ENCODE measurements at regions not wholly inside any gene's neighbourhood (a gene's known extent, or its start where the extent isn't known, plus 50 kb on each side); places are given as distances from the start of the nearest gene placed in this dataset.

DNA sequence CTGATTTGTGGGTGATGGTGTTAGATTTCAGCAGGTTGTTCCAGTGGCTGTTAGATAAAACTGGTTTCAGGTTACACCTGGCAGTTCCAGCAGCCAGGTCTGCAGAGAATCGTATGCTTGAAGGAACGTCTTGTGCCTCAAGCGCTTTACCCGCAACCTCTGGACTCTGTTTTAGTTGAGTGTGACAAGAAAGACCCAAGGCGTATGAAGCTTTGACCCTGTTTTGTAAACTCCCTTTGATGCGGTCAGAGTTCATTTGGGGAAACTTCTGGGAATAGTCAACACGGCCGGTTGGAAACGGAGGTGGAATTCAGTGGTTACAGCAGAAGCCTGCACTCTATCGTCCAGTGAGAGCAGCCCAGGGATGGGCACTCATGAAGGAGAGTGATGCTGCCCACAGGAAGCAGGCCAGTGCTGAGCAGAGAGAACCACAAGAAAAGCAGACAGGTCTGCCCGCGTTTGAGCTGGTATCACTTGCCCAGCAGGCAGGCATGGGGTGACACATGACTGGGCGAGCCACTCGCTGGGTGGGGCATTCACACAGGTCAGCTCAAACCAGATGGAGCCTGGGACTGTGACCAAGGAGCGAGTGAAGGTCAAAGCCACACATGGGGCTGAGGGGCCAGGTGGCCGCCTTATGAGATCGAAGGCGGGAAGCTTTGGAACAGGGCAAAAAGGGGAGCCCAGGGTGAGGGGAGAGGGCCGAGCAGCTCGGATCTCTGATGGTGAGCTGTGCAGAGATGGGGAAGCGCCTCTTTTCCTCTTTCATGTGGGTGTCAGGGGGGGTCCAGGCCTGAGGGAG is 99.6 kb upstream of the MBOAT2 start:
- DNase-seq: no peak

DNA sequence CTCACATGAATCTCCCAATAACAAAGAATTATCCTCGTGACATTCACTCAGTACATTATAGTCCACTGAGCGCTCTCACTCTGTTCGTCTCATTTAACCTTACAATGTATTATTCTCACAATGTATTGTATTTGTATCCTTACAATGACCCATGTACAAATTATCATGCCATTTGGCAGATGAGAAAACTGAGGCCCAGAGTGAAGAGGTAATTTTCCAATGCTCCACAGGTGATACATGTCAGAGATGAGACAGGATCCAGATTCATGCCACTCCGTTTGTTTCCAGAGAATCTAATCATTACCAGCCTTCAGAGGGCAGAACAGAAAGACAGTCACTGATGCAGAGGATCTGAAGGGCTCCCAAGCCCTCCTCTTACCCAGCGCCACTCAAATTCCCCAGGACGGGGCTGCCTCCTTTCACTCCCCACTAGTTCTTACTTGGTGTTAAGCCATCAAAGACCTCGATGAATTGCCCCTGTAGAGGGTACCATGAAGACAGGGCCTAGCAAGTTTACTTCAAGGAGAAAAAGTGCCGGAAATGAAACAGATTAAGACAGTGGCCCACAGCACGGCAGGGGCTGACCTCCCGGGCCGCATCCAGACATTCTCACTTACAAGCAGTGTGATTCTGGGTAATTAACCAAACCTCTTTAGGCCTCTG is 98.4 kb upstream of the MBOAT2 start:
- no peak for DNase-seq

DNA sequence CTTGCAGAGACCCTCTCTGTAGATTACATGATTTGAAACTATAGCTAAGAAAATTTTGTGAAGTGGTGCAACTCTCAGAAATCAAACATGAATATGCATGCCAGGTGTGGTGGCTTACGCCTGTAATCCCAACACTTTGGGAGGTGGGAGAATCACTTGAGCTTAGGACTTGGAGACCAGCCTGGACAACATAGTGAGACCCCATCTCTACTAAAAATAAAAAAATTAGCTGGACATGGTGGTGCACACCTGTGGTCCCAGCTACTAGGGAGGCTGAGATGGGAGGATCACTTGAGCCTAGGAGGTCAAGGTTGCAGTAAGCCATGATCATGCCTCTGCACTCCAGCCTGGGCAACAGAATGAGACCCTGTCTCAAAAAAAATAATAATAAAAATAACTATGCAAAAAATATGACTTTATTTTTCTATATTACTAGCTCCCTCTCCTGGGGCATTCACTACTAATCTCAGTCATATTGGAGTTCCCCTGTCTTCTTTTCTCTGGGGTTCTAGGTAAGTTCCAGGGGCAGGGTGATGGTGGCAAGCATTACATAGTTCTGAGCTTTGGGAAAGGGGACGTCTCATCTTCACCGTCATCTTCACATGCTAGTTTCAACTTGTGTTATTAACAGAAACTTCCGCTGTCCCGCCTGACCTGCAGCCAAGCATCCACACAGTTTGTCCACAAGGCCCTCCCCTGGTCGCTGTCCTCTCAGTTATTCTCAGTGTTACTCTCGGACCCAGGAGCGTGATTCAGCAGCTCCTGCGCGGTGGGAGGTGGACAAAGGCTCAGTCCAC is 96.8 kb upstream of the MBOAT2 start:
- no peak for DNase-seq

DNA sequence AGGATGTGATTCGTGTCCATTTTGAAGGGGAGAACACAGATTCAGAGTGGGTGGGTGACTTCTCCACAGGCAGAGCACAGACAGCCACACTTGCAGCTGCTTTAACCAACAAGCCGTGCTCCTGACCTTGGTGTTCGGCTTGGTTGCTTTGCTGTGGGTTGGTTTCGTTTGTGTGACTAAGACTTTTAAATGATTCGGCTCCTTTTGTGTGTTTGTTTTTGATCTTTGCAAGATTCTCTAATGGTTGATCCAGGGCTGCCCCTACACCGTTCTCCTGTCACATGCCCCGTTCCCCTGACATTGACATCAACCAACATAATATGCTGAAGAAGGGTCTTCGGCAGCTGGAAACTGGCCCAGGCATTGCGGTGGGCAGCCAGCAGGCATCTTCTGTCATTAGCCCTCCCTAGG is 95.9 kb upstream of the MBOAT2 start:
- DNase-seq: no peak

DNA sequence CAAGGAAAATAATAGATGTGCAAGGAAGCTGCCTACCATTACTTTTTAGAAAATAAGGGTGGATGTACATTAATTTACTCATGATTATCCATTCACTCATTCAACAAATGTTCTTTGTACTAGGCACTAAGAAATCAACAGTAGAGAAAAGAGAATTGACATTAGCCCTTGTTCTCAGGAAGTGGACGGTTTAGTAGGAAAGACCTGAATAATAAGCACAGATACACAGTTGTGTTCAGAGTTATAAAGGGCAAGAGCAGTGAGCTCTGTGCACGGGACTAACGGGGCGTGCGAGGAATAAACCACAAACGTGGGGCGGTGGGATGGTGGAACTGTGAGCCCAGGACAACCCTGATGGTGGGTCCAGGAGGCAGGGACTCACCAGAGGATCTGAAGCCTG is 94.4 kb upstream of the MBOAT2 start:
- DNase-seq: no peak

DNA sequence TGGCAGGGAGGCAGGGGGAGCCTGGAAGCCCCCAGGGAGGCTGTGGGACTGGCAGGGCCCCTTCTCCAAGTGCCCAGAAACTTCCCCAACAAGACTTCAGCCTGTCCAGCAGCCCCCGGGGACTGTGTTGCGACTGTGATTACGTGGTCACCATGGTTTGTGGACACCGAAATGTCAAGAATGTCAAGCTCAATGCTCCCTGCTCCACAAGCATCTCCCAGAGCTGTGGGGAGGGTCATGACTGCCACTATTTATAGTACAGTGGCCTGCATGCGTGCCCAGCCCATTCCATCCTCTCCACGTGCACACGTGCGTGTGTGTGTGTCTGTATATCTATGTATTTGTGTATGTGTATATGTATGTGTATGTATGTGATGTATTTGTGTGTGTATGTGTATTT is 93.8 kb upstream of the MBOAT2 start:
- DNase-seq: no peak

DNA sequence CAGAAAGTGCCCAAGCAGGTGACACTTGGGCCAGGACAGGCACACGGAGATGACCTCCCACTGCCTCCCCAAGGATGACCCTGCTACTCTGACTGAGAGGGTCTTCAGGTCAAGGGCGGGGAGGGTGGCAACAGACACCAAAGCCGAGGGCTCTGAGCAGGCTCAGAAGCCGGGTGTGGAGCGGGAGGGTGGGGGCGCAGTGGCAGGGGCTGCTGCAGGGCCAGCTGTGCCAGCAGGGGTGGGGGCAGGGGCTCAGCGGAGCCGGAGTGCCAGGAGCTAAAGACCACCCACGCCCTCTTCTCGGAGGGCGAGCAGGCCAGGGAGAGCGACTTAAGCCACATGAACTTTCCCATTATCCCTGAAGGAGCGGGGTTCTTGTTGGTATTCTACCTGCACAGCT is 93.3 kb upstream of the MBOAT2 start:
- no peak for DNase-seq

DNA sequence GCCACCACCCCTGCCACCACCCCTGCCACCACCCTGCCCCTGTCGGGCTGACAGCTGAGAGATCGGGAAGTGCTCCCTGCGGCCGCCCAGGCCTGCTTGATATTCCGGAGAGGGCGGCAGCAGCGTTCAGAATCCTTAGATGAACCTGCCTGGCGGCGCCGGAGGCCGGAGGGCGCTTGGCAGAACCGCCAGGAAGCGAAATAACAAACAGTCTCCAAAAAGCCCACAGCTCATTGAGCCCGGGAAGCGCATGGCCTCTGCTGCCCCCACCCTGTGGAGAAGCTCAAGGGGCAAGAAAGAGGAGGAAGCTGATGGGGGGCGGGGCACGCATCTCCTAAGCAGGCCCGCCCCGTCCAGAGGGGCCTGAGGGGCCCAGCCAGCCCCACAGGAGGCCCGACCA is 92.2 kb upstream of the MBOAT2 start:
- peak; percentile 84 for DNase-seq

DNA sequence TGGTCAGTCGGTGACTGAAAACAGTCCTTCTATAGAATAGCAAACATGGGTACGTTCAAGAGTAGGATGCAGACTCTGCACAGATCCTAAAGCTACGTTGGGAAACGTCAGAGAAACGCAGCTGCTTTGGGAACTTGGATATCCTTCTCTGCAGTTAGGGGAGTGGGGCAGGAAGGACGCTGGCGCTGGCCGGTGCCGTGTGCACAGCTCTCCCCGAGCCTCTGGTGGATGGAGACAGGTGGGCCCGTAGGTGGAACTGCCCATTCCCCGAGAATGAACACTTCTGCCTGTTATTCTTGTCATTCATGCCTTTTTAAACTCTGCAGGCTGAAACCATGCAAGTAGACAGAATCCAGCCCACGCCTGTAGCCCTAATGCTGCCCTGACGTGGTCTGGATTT is 91.7 kb upstream of the MBOAT2 start:
- DNase-seq: no peak

DNA sequence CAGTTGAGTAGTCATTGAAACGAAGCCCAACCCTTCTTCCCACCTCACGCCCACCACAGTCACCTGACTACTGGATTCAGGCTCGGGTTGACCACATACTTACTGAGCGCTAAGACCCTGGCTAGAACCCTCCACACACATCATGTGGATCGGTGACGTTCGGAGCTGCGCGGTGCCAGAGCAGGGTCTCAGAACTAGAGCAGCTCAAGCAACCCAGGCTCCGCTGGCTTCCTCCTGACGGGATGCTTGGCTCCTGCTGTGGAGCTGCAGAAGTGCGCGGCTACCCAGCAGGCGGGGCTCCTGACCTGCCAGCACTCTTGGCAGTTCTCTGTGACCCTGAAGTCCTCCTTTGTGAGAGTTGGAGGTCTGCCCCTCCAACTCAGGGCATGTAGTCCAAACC is 90.6 kb upstream of the MBOAT2 start:
- no peak for DNase-seq

DNA sequence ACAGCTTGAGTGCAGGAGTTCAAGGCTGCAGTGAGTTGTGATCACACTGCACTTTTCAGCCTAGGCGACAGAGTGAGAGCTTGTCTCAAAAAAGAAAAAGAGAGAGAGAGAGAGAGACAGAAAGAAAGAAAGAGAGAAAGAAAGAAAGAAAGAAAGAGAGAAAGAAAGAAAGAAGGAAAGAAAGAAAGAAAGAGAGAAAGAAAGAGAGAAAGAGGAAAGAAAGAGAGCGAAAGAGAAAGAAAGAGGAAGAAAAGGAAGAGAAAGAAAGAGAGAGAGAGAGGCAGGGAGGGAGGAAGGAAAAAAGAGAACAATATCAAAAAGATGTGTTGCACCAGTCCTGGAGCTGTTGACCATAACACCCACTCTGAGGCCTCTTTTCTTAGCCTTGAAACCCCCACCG is 89.8 kb upstream of the MBOAT2 start:
- no peak for DNase-seq

DNA sequence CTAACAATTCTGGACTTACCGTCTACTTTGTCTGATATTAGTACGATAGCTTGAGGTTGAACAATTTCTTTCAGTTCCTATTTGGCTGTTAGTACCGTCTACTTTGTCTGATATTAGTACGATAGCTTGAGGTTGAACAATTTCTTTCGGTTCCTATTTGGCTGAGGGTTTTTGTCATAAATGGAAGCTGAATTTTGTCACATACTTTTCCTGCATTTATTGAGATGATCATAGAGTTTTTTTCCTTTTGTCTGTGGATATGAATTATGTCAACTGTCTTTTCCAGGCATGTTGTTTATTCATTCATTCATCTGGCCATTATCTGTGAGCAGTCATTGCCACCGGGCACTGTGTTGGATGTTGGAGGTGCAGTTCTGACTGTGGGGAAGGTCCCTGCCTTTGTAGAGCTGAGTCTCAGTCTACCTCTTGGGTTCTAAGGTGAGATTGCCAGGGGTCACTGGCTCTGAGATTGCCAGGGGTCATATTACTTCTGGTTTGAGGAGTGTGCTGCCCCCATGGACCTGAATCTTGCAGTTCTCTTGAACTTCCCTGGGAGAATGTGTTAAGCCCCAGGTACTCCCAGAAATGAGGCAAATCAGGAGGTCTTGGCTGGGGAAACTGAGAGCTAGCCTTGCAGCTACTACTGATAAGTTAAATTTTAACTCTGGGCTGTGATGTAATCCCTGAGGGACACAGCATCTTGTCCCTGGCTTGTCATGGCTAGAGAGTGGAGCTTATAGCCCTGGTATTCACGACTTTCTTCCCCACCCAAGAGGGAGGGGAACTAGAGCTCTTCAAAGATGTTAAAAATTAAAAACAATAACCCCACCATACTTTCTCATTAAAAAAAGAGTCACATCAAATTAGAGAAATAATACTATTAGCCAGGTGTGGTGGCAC is 89.1 kb upstream of the MBOAT2 start:
- no peak for DNase-seq

DNA sequence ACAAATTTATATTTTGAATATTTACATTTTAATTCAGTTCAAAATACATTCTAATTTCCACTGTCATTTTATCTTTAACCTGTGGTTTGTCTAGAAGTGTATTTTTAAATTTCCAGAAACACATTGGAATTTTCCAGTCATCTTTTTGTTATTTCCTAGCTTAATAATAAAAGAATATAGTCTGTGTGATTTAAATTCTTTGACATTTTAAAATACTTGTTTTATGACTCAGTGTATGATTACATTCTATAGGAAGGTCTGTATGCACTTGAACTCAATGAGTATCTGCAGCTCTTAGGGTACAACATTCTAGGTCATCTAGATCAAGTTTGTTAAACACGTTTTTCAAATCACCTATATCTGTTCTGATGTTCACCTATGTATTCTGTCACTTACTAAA is 88.3 kb upstream of the MBOAT2 start:
- no peak for DNase-seq

DNA sequence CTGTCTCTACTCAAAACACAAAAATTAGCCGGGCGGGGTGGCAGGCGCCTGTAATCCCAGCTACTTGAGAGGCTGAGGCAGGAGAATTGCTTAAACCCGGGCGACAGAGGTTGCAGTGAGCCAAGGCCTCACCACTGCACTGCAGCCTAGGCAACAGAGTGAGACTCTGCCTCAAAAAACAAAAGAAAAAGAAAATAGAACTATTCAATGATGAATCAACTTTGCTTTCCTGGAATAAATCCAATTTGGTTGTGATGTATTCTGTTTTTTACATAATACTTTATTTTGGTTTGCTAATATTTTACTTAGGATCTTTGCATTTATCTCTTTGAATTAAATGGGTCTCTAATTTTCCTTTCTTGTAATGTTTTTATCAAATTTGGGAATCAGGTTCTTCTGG is 86.3 kb upstream of the MBOAT2 start:
- no peak for DNase-seq

DNA sequence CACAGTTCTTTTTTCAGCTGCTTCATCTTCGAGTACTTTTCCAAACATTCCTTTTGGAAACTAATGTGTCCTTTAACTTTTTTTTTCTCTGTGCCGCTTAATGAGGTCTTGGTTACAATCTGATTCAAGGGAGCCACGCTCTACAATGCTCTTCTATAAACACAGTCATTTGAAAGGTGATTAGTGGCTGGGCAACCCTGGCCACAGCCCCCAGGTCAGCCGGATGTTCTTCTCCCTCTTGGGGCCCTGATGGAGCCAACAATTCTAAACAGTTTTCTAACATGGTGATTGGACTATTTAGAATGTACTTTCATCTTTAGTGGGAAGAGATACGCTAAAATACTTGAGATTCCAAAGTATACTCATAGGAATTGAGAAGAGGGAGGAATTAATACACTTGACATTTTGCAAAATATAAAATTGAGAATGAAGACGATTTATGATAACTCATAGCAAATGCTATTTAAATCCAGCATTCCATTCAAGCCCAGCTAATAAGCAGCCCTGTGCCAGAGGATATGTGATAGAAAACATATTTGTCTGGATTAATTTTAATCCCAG is 83.7 kb upstream of the MBOAT2 start:
- DNase-seq: no peak

DNA sequence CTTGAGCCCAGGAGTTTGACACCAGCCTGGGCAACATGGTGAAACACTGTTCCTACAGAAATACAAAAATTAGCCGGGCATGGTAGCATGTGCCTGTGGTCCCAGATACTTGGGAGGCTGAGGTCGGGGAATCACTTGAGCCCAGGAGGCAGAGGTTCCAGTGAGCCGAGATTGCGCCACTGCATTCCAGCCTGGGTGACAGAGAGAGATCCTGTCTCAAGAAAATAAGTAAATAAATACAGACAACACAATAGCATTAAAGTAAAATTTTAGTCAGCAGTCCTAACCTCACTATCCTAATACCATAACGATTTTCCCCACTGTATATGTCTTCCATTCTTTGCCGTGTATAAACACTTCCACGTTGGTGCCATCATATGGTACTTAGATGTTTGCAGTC is 83.0 kb upstream of the MBOAT2 start:
- no peak for DNase-seq

DNA sequence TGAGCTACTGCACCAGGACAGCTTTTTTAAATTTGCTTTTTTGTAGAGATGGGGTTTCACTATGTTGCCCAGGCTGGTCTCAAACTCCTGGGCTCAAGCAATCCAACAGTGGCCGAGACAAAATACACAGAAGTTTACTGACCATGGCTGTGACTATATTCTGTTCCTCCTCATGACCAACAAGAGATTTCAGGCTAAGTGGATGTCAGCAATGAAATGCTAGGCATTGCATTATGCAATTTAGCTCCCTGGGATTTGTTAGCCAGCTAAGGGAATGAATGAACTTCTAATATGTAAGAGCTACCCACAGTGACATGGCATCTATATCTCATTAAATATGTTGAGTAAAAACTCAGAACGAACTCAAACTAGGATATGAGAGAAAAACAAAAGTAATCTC is 81.9 kb upstream of the MBOAT2 start:
- no peak for DNase-seq

DNA sequence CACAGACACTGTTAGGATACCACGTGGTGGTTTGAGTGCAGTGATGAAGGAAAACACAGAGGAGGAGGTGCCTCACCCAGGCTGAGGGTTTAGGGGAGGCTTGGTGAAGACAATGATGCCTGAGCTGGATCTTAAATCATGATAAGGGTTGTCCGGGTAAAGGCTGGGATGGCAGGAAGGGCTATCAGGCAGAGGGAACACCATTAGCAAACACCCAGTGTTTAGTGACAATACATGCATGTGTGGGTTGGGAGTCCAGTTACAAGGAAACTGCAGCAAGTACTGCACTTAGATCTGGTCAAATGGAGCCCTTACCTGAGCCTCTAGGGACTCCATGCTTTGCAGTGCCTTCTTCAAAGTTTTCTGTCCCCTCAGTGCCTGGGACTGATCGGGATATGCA is 79.8 kb upstream of the MBOAT2 start:
- DNase-seq: no peak

DNA sequence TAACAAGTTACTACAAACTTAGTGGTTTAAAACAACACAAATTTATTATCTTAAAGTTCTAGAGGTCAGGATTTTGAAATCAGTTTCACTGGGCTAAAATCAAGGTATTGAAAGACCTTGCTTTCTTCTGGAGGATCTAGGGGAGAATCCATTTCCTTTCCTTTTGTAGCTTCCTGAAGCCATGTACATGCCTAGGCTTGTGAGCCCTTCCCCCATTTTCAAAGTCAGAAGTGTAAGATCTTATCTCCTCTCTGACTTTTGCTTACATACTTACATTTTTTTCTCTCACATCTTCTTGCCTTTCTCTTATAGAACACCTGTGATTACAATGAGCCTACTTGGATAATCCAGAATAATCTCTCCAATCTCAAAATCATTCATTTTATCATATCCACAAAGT is 78.7 kb upstream of the MBOAT2 start:
- DNase-seq: no peak

DNA sequence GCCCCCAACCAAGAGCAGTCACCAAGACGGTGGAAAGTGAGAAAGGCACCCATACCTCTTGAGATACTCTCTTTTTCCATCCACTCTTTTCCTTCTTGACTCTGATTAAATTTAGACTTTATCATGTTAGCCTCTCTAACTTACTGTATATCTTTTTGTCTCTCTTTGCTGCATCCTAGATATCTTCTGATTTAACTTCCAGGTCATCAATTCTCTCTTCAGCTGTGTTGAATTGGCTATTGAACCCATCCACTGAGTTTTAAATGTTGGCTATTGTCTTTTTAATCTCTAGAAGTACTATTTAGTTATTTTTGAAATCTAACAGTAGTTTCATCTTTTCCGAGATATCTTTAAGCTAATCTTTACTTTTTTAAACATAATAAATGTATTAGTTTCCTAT is 78.3 kb upstream of the MBOAT2 start:
- no peak for DNase-seq

DNA sequence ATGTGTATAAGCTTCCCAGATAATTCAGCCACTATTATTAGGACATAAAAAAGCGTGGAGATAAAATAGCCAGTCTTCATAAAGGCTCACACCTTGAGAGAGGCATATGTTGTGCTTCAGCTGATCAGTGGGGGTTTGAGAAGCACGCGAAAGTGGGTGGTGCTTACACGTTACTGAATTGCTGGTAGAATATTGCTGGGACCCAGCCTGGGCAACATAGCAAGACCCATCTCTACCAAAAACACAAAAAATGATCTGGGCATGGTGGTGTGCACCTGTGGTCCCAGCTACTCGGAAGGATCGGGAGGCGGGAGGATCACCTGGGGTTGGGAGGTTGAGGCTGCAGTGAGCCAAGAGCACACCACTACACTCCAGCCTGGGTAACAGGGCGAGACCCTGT is 74.9 kb upstream of the MBOAT2 start:
- DNase-seq: no peak

DNA sequence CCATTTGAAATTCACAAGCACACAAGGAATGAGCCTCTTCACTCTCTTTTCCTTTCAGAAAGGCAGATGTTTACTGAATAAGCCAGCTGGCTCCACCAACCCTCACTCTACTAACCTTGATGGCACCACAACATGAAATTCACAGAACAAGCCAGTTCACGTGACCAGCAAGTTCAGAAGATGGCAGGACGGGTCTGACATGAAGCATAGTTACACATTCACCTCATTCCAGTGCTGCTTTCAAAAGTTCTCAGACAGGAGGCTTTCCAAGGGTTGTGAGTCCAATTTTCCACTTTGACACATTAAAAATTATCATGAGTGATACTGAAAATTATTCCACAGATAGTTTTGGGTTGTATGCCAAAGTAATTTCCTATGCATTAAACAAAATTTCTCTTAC is 74.2 kb upstream of the MBOAT2 start:
- no peak for DNase-seq

DNA sequence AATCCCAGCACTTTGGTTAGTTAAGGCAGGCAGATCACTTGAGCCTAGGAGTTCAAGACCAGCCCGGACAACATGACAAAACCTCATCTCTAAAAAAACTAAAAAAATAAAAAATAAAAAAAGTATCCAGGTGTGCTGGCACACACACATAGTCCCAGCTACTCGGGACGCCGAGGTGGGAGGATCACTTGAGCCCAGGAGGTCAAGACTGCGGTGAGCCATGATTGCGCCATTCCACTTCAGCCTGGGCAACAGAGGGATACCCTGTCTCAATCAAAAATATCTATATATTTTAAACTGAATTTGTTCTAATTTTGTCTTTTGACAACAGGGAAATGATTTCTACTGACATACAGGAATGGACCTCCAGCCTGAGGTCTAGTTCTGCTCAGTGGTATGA is 73.3 kb upstream of the MBOAT2 start:
- DNase-seq: no peak
